H9 (cell line): ENCODE measurements at regions not wholly inside any gene's neighbourhood (a gene's known extent, or its start where the extent isn't known, plus 50 kb on each side); places are given as distances from the start of the nearest gene placed in this dataset.

Experiments used
- DNase-seq: peaks from one replicate; pipeline ENCODE4 v3.0.0-alpha.2; 2017
- H2AFZ ChIP-seq: one replicate; pipeline ENCODE4 v1.6.1; 2013; ENCODE audit warnings: mild to moderate bottlenecking, low read length, control low read depth, moderate library complexity
- H2AK5ac ChIP-seq: 2 replicates; pipeline ENCODE4 v1.6.1; 2013; ENCODE audit warnings: low read length, control low read depth, mixed read lengths; ENCODE audit not compliant: insufficient read length
- H2BK120ac ChIP-seq: one replicate; pipeline ENCODE4 v1.6.1; 2013; ENCODE audit warnings: low read depth, mild to moderate bottlenecking, low read length, control low read depth, inconsistent platforms; ENCODE audit not compliant: poor library complexity, severe bottlenecking
- H2BK12ac ChIP-seq: 2 replicates; pipeline ENCODE4 v1.6.1; 2013; ENCODE audit warnings: low read length, control low read depth, mixed read lengths, low read depth; ENCODE audit not compliant: insufficient read length
- H2BK15ac ChIP-seq: 2 replicates; pipeline ENCODE4 v1.6.1; 2013; ENCODE audit warnings: low read depth, low read length, control low read depth
- H2BK20ac ChIP-seq: one replicate; pipeline ENCODE4 v1.6.1; 2013; ENCODE audit warnings: low read depth, mild to moderate bottlenecking, low read length, control low read depth, inconsistent platforms; ENCODE audit not compliant: poor library complexity, severe bottlenecking
- H2BK5ac ChIP-seq: 2 replicates; pipeline ENCODE4 v1.6.1; 2013; ENCODE audit warnings: low read length, control low read depth, mixed read lengths; ENCODE audit not compliant: insufficient read length
- H3K14ac ChIP-seq: 2 replicates; pipeline ENCODE4 v1.6.1; 2013; ENCODE audit warnings: low read length, control low read depth; ENCODE audit not compliant: insufficient read depth
- H3K18ac ChIP-seq: 2 replicates; pipeline ENCODE4 v1.6.1; 2013; ENCODE audit warnings: low read depth, mild to moderate bottlenecking, mixed read lengths, low read length, control low read depth; ENCODE audit not compliant: insufficient read length
- H3K23ac ChIP-seq: 2 replicates; pipeline ENCODE4 v1.6.1; 2013; ENCODE audit warnings: low read length, control low read depth, mixed read lengths, low read depth; ENCODE audit not compliant: insufficient read length
- H3K23me2 ChIP-seq: 2 replicates; pipeline ENCODE4 v1.6.1; 2013; ENCODE audit warnings: low read depth, mild to moderate bottlenecking, mixed read lengths, low read length, control low read depth; ENCODE audit not compliant: insufficient read length, poor library complexity, severe bottlenecking
- H3K27ac ChIP-seq: 2 replicates; pipeline ENCODE4 v1.5.1; 2013; ENCODE audit warnings: low read length, control low read depth, mixed read lengths, low read depth; ENCODE audit not compliant: insufficient read length
- H3K27me3 ChIP-seq: 2 replicates; pipeline ENCODE4 v1.6.1; 2013; ENCODE audit warnings: low read length, control low read depth, inconsistent platforms; ENCODE audit not compliant: insufficient read depth
- H3K4ac ChIP-seq: 2 replicates; pipeline ENCODE4 v1.6.1; 2013; ENCODE audit warnings: low read depth, mild to moderate bottlenecking, control low read depth, inconsistent platforms, low read length, moderate library complexity
- H3K4me1 ChIP-seq: 2 replicates; pipeline ENCODE4 v1.6.1; 2013; ENCODE audit warnings: low read length, control low read depth, inconsistent platforms; ENCODE audit not compliant: insufficient read depth
- H3K4me2 ChIP-seq: 2 replicates; pipeline ENCODE4 v1.6.1; 2013; ENCODE audit warnings: low read length, control low read depth, mixed read lengths; ENCODE audit not compliant: insufficient read length, insufficient read depth
- H3K56ac ChIP-seq: 2 replicates; pipeline ENCODE4 v1.6.1; 2013; ENCODE audit warnings: low read depth, mild to moderate bottlenecking, mixed read lengths, low read length, control low read depth; ENCODE audit not compliant: insufficient read length
- H3K79me1 ChIP-seq: 2 replicates; pipeline ENCODE4 v1.6.1; 2013; ENCODE audit warnings: low read depth, mild to moderate bottlenecking, moderate library complexity, low read length, control low read depth, inconsistent platforms; ENCODE audit not compliant: insufficient read depth, poor library complexity, severe bottlenecking
- H3K79me2 ChIP-seq: 2 replicates; pipeline ENCODE4 v1.6.1; 2013; ENCODE audit warnings: low read length, control low read depth, inconsistent platforms; ENCODE audit not compliant: insufficient read depth
- H3K9ac ChIP-seq: 2 replicates; pipeline ENCODE4 v1.6.1; 2013; ENCODE audit warnings: low read length, control low read depth, mixed read lengths; ENCODE audit not compliant: insufficient read length; ENCODE audit errors: extremely low read depth
- H3K9me3 ChIP-seq: one replicate; pipeline ENCODE4 v1.6.1; 2013; ENCODE audit warnings: low read depth, low read length, inconsistent platforms; ENCODE audit not compliant: control insufficient read depth
- H3T11ph ChIP-seq: one replicate; pipeline ENCODE4 v1.6.1; 2013; ENCODE audit warnings: mild to moderate bottlenecking, low read length, control low read depth, inconsistent platforms
- H4K20me1 ChIP-seq: one replicate; pipeline ENCODE4 v1.6.1; 2013; ENCODE audit not compliant: control insufficient read depth, insufficient read length, insufficient read depth
- H4K5ac ChIP-seq: 2 replicates; pipeline ENCODE4 v1.6.1; 2013; ENCODE audit warnings: low read depth, mild to moderate bottlenecking, mixed read lengths, low read length, control low read depth; ENCODE audit not compliant: insufficient read length
- H4K8ac ChIP-seq: replicated peaks from 2 replicates; pipeline ENCODE4 v1.6.1; 2013; ENCODE audit warnings: low read length, control low read depth, mixed read lengths, low read depth; ENCODE audit not compliant: insufficient read length
- H4K91ac ChIP-seq: 2 replicates; pipeline ENCODE4 v1.6.1; 2013; ENCODE audit warnings: low read depth, mild to moderate bottlenecking, moderate library complexity, mixed read lengths, low read length, control low read depth; ENCODE audit not compliant: insufficient read length
- H3K27ac Mint-ChIP-seq, 3 experiments: 2 replicates in 2 of 3; 3 replicates in 1 of 3; pipeline ENCODE4 v1.8.0; 2020 to 2021; ENCODE audit warnings: mixed read lengths in 3 of 3, mild to moderate bottlenecking in 1 of 3, moderate library complexity in 1 of 3
- H3K27me3 Mint-ChIP-seq: 2 replicates; pipeline ENCODE4 v1.8.0; 2021; ENCODE audit warnings: low read depth, mild to moderate bottlenecking, moderate library complexity, mixed read lengths
- H3K36me3 Mint-ChIP-seq, 3 experiments: 2 replicates in 2 of 3; 3 replicates in 1 of 3; pipeline ENCODE4 v1.8.0; 2020 to 2021; ENCODE audit warnings: low read depth in 3 of 3, mixed read lengths in 3 of 3; ENCODE audit not compliant: insufficient read depth in 1 of 3
- H3K4me1 Mint-ChIP-seq, 2 experiments: 2 replicates each; pipeline ENCODE4 v1.8.0; 2020; ENCODE audit warnings: mixed read lengths in 2 of 2
- H3K4me3 Mint-ChIP-seq, 2 experiments: 2 replicates in 1 of 2; 3 replicates in 1 of 2; pipeline ENCODE4 v1.8.0; 2020 to 2021; ENCODE audit warnings: mild to moderate bottlenecking in 2 of 2, mixed read lengths in 2 of 2, moderate library complexity in 1 of 2
- H3K9me3 Mint-ChIP-seq, 2 experiments: 2 replicates in 1 of 2; 3 replicates in 1 of 2; pipeline ENCODE4 v1.8.0; 2020; ENCODE audit warnings: mild to moderate bottlenecking in 2 of 2, mixed read lengths in 2 of 2, moderate library complexity in 1 of 2
- WGBS: extraction: QIAGEN DNeasy Blood & Tissue Kit; methylation state at CpG from one replicate; pipeline ENCODE4 v1.1.7; 2013; ENCODE audit warnings: missing lambda C conversion rate, low lambda C conversion rate, mixed read lengths; ENCODE audit not compliant: insufficient read length; ENCODE audit errors: extremely low coverage; 5-methylcytosine and 5-hydroxymethylcytosine counted together
- TF ChIP-seq, protein P1 (sequence below): fragments of 200-600 bp; sonication (generic); conservative IDR thresholded peaks from 3 replicates; pipeline ENCODE4 v1.8.0; 2021; ENCODE audit warnings: antibody characterized with exemption, mild to moderate bottlenecking

- H3K9me3 ChIP-seq = no peaks in the 10 kb centered on the region
- H2BK5ac ChIP-seq = no peak overlapping the region
- Mint-ChIP-seq H3K27ac (no peak overlapping the region), H3K9me3 (no peaks in the 10 kb centered on the region), H3K4me1 (peaks cover 0 to 2% of the 10 kb centered on the region in 2 experiments; a peak in 1 of 4 replicates), H3K4me3 (no peak overlapping the region), H3K27me3 (no peaks in the 10 kb centered on the region), H3K36me3 (no peaks in the 10 kb centered on the region)
- no peak overlapping the region for H3K23ac ChIP-seq
- H3K23me2 ChIP-seq = no peaks in the 10 kb centered on the region
- no peak overlapping the region for H4K8ac ChIP-seq
- H3K27me3 ChIP-seq = no peaks in the 10 kb centered on the region
- H3T11ph ChIP-seq = no peak overlapping the region
- H3K27ac ChIP-seq = no peak overlapping the region
- H4K20me1 ChIP-seq = no peaks in the 10 kb centered on the region
- no peak overlapping the region for H3K56ac ChIP-seq
- no peak overlapping the region for H2AFZ ChIP-seq
- no peak overlapping the region for H3K14ac ChIP-seq
- H3K79me1 ChIP-seq = no peaks in the 10 kb centered on the region
- no peak overlapping the region for H2BK15ac ChIP-seq
- no peak overlapping the region for H2BK12ac ChIP-seq
- WGBS = no CpG with 5 or more reads among the region's 2 CpGs
- DNase-seq = no peak
- H3K9ac ChIP-seq = no peak overlapping the region
- H3K4ac ChIP-seq = no peak overlapping the region
- H3K4me1 ChIP-seq = no peaks in the 10 kb centered on the region
- H3K79me2 ChIP-seq = no peaks in the 10 kb centered on the region
- H2AK5ac ChIP-seq = no peak overlapping the region
- H2BK120ac ChIP-seq = no peak overlapping the region
- H4K5ac ChIP-seq = no peak overlapping the region
- no peak overlapping the region for H3K18ac ChIP-seq
- H3K4me2 ChIP-seq = no peak overlapping the region
- no peak overlapping the region for H4K91ac ChIP-seq
- H2BK20ac ChIP-seq = no peak overlapping the region
- TF ChIP-seq, protein P1, sequence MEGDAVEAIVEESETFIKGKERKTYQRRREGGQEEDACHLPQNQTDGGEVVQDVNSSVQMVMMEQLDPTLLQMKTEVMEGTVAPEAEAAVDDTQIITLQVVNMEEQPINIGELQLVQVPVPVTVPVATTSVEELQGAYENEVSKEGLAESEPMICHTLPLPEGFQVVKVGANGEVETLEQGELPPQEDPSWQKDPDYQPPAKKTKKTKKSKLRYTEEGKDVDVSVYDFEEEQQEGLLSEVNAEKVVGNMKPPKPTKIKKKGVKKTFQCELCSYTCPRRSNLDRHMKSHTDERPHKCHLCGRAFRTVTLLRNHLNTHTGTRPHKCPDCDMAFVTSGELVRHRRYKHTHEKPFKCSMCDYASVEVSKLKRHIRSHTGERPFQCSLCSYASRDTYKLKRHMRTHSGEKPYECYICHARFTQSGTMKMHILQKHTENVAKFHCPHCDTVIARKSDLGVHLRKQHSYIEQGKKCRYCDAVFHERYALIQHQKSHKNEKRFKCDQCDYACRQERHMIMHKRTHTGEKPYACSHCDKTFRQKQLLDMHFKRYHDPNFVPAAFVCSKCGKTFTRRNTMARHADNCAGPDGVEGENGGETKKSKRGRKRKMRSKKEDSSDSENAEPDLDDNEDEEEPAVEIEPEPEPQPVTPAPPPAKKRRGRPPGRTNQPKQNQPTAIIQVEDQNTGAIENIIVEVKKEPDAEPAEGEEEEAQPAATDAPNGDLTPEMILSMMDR = no peak
Observed at GRCh38 chr1:199472018-199472417, 555.5 kb upstream of the NR5A2 start.
